Fibroblast of mammary gland (primary cell): ENCODE measurements at regions not wholly inside any gene's neighbourhood (a gene's known extent, or its start where the extent isn't known, plus 50 kb on each side); places are given as distances from the start of the nearest gene placed in this dataset.

ENCODE experiments used
- DNase-seq: peaks from one replicate; pipeline ENCODE4 v3.0.0-alpha.2; 2010; ENCODE audit warnings: low read depth
- H3K4me3 ChIP-seq: 2 replicates; pipeline ENCODE4 v1.5.1; 2011; ENCODE audit warnings: low read depth, mild to moderate bottlenecking, low read length, moderate library complexity; ENCODE audit not compliant: control insufficient read depth
- CTCF ChIP-seq: conservative IDR thresholded peaks from 2 replicates; pipeline ENCODE4 v1.5.1; 2011; ENCODE audit warnings: low read depth, low read length, inconsistent platforms; ENCODE audit not compliant: control insufficient read depth, insufficient read depth

GRCh38 chr18:66682855-66683322 is 79.0 kb upstream of the CDH19 start:
- no peak overlapping the region for H3K4me3 ChIP-seq
- DNase-seq, result no peak
- no peak for TF ChIP-seq CTCF

- no peak for DNase-seq
- TF ChIP-seq CTCF, result no peak
- H3K4me3 ChIP-seq, result no peak overlapping the region
Measured at GRCh38 chr18:66676699-66677098, 72.8 kb upstream of the CDH19 start.

- TF ChIP-seq CTCF, result no peak
- no peak overlapping the region for H3K4me3 ChIP-seq
- DNase-seq, result no peak
Measured at GRCh38 chr18:66674286-66674685, 70.4 kb upstream of the CDH19 start.

- no peak for DNase-seq
- no peak overlapping the region for H3K4me3 ChIP-seq
- TF ChIP-seq CTCF, result no peak
Measured at GRCh38 chr18:66668706-66669105, 64.8 kb upstream of the CDH19 start.

GRCh38 chr18:66662632-66663031 is 58.7 kb upstream of the CDH19 start:
- H3K4me3 ChIP-seq, result no peak overlapping the region
- TF ChIP-seq CTCF, result no peak
- no peak for DNase-seq

- no peak overlapping the region for H3K4me3 ChIP-seq
- DNase-seq, result no peak
- TF ChIP-seq CTCF, result no peak
Measured at GRCh38 chr18:66655407-66655806, 51.5 kb upstream of the CDH19 start.
